Epithelial cell of esophagus (primary cell): ENCODE measurements at regions not wholly inside any gene's neighbourhood (a gene's known extent, or its start where the extent isn't known, plus 50 kb on each side); places are given as distances from the start of the nearest gene placed in this dataset.

ENCODE experiments used
- DNase-seq: peaks from one replicate; pipeline ENCODE4 v3.0.0; 2010; ENCODE audit warnings: low read depth
- H3K4me3 ChIP-seq: 2 replicates; pipeline ENCODE4 v1.5.1; 2011; ENCODE audit warnings: mild to moderate bottlenecking, low read length, control low read depth
- TF ChIP-seq, protein P1 (sequence below): IDR thresholded peaks from 2 replicates; pipeline ENCODE4 v1.5.1; 2011; ENCODE audit warnings: low read depth, mild to moderate bottlenecking, low read length, control low read depth, inconsistent platforms; ENCODE audit not compliant: insufficient read depth; ENCODE audit errors: missing control alignments

DNA sequence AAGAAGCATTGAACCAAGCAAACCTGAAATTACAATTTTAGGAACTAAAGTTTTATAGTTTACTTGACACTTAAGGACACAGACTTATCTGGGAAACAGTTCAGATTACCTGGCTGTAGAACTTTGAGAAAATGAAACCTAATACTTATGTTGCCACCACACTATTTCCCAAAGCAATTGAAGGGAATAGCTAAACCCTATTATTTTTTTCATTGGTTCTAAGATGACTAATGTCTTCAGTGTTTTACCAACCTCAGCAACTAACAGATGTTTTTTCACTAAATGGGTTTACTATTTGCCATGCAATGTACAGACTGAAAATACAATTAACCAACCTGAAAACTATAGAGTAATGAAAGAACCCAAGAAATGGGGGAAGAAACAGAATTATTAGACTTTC, 689.6 kb downstream of the SORCS1 start:
- H3K4me3 ChIP-seq, result no peak overlapping the region
- TF ChIP-seq, protein P1, sequence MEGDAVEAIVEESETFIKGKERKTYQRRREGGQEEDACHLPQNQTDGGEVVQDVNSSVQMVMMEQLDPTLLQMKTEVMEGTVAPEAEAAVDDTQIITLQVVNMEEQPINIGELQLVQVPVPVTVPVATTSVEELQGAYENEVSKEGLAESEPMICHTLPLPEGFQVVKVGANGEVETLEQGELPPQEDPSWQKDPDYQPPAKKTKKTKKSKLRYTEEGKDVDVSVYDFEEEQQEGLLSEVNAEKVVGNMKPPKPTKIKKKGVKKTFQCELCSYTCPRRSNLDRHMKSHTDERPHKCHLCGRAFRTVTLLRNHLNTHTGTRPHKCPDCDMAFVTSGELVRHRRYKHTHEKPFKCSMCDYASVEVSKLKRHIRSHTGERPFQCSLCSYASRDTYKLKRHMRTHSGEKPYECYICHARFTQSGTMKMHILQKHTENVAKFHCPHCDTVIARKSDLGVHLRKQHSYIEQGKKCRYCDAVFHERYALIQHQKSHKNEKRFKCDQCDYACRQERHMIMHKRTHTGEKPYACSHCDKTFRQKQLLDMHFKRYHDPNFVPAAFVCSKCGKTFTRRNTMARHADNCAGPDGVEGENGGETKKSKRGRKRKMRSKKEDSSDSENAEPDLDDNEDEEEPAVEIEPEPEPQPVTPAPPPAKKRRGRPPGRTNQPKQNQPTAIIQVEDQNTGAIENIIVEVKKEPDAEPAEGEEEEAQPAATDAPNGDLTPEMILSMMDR, result no peak
- DNase-seq, result peak; percentile 22

- DNase-seq, result no peak
- no peak overlapping the region for H3K4me3 ChIP-seq
- TF ChIP-seq, protein P1, result no peak
Observed at GRCh38 chr10:106473129-106473685, 691.3 kb downstream of the SORCS1 start.

DNA sequence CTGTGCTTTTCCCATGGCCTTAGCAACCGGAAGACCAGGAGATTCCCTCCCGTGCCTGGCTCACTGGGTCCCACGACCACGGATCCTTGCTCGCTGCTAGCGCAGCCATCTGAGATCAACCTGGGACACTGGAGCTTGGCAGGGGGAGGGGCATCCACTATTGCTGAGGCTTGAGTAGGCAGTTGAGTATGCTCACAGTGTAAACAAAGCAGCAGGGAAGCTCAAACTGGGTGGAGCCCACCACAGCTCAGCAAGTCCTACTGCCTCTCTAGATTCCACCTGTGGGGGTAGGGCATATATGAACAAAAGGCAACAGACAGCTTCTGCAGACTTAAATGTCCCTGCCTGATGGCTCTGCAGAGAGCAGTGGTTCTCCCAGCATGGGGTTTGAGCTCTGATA, 697.0 kb downstream of the SORCS1 start:
- no peak overlapping the region for H3K4me3 ChIP-seq
- DNase-seq, result peak; percentile 27
- TF ChIP-seq, protein P1, result no peak

DNA sequence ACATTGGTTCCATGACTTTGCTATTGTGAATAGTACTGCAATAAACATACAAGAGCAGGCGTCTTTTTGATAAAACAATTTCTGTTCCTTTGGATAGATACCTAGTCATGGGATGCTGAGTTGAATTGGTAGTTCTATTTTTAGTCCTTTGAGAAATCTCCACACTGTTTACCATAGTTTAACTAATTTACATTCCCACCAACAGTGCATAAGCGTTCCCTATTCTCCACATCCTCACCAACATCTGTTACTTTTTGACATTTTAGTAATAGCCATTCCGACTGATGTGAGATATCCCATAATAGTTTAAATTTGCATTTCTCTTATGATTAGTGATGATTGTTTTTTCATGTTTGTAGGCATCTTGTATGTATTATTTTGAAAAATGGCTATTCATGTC, 707.0 kb downstream of the SORCS1 start:
- TF ChIP-seq, protein P1, result no peak
- no peak overlapping the region for H3K4me3 ChIP-seq
- DNase-seq, result no peak

DNA sequence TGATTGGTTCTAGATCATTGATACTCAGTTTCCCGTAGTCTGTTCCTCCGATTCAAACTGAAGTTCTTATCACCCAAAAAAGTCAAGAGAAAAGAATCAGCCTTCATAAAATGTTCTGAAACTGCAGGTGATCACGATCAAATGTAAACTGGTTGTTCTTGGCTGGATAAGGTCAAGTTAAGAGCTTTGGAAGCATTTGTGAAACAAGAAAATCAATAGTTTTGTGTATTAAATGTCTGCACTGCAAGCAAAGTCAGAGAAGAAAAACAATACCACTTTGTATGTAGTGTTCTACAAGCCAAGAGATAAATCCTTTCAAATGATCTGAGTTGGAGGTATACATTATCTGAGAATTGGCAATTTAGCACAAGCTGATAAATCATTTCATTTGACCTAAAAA, 710.3 kb downstream of the SORCS1 start:
- no peak overlapping the region for H3K4me3 ChIP-seq
- no peak for DNase-seq
- TF ChIP-seq, protein P1, result no peak

- no peak overlapping the region for H3K4me3 ChIP-seq
- TF ChIP-seq, protein P1, result no peak
- DNase-seq, result peak; percentile 40
Observed at GRCh38 chr10:106450966-106451365, 713.5 kb downstream of the SORCS1 start.

DNA sequence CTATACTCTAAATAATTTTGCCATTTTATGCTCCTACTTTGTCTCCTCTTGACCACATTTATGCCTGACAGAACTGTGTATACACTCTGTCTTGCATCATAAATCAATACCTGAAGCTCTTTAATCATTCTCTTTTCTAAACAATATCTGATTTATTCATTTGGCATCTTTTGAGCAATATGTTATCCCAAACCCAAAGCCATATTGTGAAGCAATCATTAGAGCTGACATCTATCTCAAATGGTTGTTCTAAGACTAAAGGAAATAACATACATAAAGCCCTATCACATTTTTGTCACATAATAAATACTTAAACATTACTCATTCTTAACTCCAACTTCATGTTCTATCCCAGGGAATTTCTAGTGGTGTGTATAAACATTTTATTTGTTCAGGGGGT, 717.6 kb downstream of the SORCS1 start:
- H3K4me3 ChIP-seq, result no peak overlapping the region
- TF ChIP-seq, protein P1, result no peak
- no peak for DNase-seq
